IPS-NIHi7 (cell line): ENCODE measurements at regions not wholly inside any gene's neighbourhood (a gene's known extent, or its start where the extent isn't known, plus 50 kb on each side); places are given as distances from the start of the nearest gene placed in this dataset.
A peak's percentile ranks its signal among the peaks of the same experiment; 100 is the strongest.

Source experiments
- DNase-seq: peaks from one replicate; pipeline ENCODE4 v3.0.0; 2012; ENCODE audit warnings: mixed read lengths; ENCODE audit errors: extremely low spot score

DNA sequence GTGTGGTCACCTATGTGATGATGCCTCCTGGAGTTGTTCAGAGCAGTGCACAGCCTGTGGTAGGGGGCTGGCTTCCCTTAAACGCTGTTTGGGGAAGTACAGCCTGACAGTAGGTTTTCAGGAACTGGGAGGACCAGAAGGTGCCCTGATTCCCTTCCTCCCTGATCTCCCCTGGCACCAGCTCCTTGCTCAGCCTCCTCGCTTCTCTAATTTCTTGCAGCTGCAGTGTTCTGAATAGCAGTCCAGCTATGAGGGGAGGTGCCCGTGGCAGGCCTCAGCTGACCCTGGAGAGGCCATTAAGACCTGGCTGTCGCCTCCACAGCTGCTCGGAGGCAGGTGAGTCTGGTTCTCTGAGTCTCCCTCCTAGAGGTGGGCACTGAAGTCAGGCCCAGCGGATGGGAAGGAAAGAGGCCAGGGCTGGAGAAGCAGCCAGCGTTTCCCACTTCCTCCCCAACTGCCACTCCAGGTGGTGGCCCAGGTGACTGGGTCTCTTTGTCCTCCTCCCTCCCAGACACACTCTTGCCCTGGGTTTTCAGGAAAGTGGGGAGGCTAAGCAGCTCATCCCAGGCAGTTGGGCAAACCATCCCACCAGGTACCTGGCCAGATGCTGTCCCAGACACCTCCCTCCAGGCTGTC is 52.0 kb upstream of the RPL11 start:
- no peak for DNase-seq

DNA sequence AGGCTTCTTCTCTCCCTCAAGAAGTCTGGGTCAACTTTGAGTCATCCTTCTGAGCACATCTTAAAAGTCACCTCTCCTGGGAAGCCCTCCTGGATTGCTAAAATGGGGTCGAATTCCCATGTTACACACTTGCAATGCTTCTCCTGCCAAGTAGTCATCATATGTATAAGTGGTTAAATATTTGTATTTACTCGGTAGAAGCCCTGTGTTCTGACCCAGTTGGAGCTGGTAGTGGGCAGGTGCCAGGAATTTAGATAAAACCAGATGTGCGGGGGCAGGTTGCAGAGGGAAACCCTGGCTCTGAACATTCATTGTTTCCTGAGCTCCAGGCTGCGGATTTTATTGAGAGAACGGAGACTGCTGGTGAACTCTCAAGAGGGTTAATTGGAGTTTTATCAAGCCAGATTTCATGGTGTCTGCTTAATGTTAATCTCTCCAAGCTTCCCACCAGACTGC is 52.8 kb upstream of the RPL11 start:
- DNase-seq = no peak

DNA sequence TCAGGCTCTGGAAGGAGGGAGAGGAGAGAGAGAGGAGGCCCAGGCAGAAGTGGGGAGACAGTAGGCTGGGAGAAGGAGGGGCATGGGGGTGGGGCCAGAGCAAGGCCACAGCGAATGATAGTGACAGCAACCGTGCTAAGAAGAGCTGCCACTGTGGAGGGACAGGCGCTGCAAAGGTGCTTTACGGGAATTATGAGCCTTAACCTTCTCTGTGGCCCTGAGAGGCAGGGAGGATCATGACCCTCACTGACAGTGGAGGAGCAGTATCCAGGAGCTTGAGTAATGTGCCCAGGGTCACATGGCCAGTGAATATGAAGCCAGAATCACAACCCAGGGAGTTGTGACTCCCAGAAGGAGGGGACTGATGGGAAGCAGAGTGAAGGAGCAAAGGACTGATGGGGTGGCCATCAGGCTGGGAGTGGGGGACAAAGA is 53.4 kb upstream of the RPL11 start:
- no peak for DNase-seq

- no peak for DNase-seq
Measured at GRCh38 chr1:23636009-23636408, 55.6 kb upstream of the RPL11 start.

- DNase-seq = peak; percentile 88
Measured at GRCh38 chr1:23634840-23635651, 56.6 kb upstream of the RPL11 start.

GRCh38 chr1:23634518-23634839 is 57.1 kb upstream of the RPL11 start:
- no peak for DNase-seq

GRCh38 chr1:23632479-23633160 is 59.0 kb upstream of the RPL11 start:
- DNase-seq = no peak

DNA sequence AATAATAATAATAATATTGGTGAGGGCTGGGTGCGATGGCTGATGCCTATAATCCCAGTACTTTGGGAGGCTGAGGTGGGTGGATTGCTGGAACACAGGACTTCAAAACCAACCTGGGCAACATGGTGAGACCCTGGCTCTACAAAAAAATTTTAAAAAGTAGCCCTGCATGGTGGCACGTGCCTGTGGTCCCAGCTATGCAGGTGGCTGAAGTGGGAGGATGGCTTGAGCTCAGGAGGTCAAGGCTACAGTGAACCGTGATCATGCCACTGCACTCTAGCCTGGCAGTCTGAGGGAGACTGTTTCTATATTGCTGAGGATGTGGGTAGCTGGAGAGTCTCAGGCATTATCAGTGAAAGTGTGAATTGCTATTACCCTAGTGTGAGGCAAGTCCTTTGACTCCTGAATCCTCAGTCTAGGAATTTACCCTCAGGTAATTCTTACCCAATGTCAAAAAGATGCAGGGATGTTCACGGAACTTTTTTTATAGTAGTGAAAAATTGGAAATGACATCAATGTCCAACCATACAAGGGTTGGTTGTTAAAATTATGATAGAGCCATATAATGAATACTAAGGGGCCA is 61.8 kb upstream of the RPL11 start:
- DNase-seq = no peak

GRCh38 chr1:23628951-23629387 is 62.6 kb upstream of the RPL11 start:
- no peak for DNase-seq

- no peak for DNase-seq
Measured at GRCh38 chr1:23627069-23627735, 64.4 kb upstream of the RPL11 start.

- no peak for DNase-seq
Measured at GRCh38 chr1:23625929-23626535, 65.6 kb upstream of the RPL11 start.

DNA sequence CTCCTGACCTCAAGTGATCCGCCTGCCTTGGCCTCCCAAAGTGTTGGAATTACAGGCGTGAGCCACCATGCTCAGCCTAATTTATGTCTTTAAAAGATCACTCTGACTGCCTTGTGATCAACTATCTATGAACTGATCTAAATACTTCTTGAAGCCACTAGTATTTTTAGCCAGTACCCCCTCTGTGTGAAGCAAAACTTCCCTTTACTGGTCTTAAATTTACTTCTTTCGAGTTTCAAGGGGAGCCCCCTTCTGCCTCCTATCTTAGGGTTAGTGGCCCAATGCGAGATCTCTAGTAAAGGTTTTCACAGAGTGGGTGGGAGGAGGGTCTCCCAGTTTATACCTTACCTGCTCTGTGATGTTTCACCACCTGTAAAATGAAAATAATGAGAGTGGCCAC is 66.1 kb upstream of the RPL11 start:
- DNase-seq = no peak

- no peak for DNase-seq
Measured at GRCh38 chr1:23624440-23624839, 65.1 kb upstream of the ID3 start.

GRCh38 chr1:23622284-23622683 is 63.0 kb upstream of the ID3 start:
- no peak for DNase-seq

DNA sequence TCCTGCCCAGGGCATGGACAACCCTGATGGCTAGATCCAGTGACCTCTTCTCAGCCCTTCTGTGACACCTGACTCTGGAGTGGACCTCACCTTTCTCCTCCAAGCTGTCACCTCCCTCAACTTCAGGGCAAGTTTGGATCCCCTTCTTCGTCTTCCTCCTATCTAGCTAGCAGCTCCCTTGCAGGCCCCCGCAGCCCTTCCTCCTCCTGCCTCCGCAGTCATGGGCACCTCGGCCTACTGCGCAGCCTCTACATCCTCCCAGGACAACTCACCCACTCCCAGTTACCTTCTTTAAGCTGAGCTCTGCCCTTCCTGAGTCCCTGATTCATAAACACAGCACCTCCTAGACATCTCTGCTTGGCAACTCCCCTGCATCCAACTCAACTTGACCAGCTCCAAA is 61.3 kb upstream of the ID3 start:
- DNase-seq = no peak

- DNase-seq = peak; percentile 83
Measured at GRCh38 chr1:23619299-23620188, 60.2 kb upstream of the ID3 start.

- no peak for DNase-seq
Measured at GRCh38 chr1:23618586-23619083, 59.3 kb upstream of the ID3 start.

DNA sequence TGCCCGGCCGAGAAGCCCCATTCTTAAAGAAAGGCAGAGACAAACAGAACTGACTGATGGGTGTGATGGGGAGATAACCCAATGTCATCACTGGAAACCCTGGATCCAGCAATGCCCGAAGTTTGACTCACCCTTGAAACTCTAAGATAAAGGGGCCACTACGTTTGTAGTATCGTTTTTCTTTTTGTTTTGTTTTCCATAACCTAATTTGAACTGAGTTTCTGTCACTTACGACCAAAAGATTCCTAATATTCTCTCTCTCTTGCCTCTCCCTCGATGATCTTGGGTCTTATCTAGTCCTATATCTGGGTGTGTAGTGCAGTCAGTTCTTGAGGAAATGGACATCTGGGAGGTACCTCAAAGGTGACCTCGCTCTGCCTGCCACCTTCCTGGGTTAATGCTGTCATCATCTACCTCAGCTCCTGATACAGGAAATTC is 57.8 kb upstream of the ID3 start:
- DNase-seq = no peak

DNA sequence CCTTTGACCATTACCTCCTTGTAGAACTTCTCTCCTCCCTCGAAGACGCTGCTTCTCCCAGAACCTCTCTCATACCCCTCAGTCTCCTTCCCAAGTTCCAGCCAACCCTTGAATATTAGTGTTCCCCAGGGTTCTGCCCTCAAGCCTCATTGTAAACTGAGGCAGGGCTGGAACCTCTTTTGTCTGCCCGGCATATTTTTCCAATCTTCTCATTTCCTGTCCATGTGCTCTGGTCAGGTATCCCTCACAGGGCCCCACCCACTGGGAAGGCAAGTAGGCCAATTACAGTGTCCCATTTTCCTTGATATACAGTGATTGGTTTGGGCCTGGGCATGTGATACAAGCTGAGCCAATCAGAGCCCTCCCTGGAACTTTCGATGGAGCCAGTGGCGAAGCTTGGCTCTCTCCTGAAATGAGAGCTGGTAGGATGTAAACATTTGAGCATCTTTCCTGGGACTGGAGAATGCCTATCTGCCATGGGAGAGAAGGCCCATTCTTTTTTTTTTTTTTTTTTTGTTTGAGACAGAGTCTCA is 57.1 kb upstream of the ID3 start:
- no peak for DNase-seq

- no peak for DNase-seq
Measured at GRCh38 chr1:23615852-23616251, 56.6 kb upstream of the ID3 start.
